ENCODE measurements at regions not wholly inside any gene's neighbourhood (a gene's known extent, or its start where the extent isn't known, plus 50 kb on each side); places are given as distances from the start of the nearest gene placed in this dataset.

DNA sequence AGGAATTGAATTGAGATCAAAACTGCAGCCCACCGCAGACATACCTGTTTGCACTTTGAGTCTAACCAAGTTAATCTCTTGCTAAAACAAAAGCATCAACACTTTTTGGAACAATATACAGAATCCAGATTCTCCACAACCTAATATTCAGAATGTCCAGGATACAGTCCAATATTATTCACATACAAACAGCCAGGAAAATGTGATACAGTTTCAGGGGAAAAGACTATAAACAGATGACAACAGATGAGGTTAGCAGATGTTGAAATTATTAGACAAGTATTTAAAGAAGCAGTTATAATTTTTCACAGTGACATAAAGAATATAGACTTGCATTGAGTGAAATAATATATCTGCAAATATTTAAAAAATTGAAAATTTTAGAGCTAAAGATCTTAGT lies 678.1 kb upstream of the CXADR start:
- Histone ChIP-seq H3F3A (replicated peaks; ENCODE audit: low read depth) (no peaks in the 10 kb centered on the region), H3K27ac (ENCODE audit: low read depth) (no peak overlapping the region), H4K20me1 (replicated peaks; ENCODE audit: insufficient read depth) (no peaks in the 10 kb centered on the region), H3K4me1 (ENCODE audit: insufficient read depth) (peaks cover 24% of the 10 kb centered on the region), H2AFZ (peak overlapping the region; percentile 9; the same call in 1 of the 2 replicates), H3K9me2 (ENCODE audit: insufficient read depth) (no peaks in the 10 kb centered on the region), H3K27me3 (ENCODE audit: insufficient read depth) (no peaks in the 10 kb centered on the region), H3K4me3 (no peak overlapping the region), H3K36me3 (ENCODE audit: insufficient read depth) (no peaks in the 10 kb centered on the region), H3K79me2 (replicated peaks; ENCODE audit: insufficient read depth) (no peaks in the 10 kb centered on the region), H3K4me2 (no peak overlapping the region)
- H3K4me1 Mint-ChIP-seq = peaks cover 37% of the 10 kb centered on the region
- no peak overlapping the region for H3K27ac Mint-ChIP-seq
- no peak for DNase-seq (ENCODE audit: low spot score)
- ATAC-seq = no peak
- TF ChIP-seq POLR2AphosphoS5 (IDR thresholded peaks at IDR 0.05; ENCODE audit: low read depth) = no peak
- no peak for TF ChIP-seq JUNB (IDR thresholded peaks at IDR 0.05; ENCODE audit: unreplicated experiment)
- no peak for TF ChIP-seq CREB1 (CRISPR knock-in tag; IDR thresholded peaks at IDR 0.05; ENCODE audit: low read depth)
- TF ChIP-seq NANOG (IDR thresholded peaks at IDR 0.05; ENCODE audit: borderline replicate concordance) = no peak
- TF ChIP-seq ZNF114 (CRISPR knock-in tag; IDR thresholded peaks at IDR 0.05) = no peak
- no peak for TF ChIP-seq EZH2phosphoT487 (IDR thresholded peaks at IDR 0.05; ENCODE audit: unreplicated experiment)
- H3K27me3 Mint-ChIP-seq (ENCODE audit: insufficient read depth, low read depth, poor library complexity) = peaks cover 1% of the 10 kb centered on the region
- H3K9me3 Mint-ChIP-seq = no peaks in the 10 kb centered on the region
- H3K4me3 Mint-ChIP-seq = no peak overlapping the region
- no peaks in the 10 kb centered on the region for H3K36me3 Mint-ChIP-seq (ENCODE audit: low read depth)

DNA sequence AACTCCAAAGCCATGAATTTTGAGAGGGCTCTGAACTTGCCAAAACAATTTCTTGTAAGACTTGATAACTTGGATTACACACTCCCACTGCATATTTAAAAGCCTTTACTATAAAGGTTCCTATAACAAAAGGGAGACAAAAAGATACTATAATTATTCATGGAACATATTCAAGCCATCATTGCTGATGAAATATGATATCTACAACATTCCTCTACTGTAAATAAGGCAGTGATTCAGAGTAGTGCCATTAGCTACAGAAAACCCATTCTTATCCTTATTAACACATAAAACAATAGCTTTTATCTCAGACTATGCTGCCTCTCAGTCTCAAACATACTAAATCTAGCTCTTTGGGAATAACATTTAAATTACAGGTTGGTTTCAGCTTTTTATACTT lies 675.5 kb upstream of the CXADR start:
- no peaks in the 10 kb centered on the region for H3K9me2 ChIP-seq (ENCODE audit: insufficient read depth)
- peaks cover 1% of the 10 kb centered on the region for H3K27me3 Mint-ChIP-seq (ENCODE audit: insufficient read depth, low read depth, poor library complexity)
- H3K27ac ChIP-seq (ENCODE audit: low read depth) = no peak overlapping the region
- H3K9me3 Mint-ChIP-seq = no peaks in the 10 kb centered on the region
- TF ChIP-seq, protein P1, sequence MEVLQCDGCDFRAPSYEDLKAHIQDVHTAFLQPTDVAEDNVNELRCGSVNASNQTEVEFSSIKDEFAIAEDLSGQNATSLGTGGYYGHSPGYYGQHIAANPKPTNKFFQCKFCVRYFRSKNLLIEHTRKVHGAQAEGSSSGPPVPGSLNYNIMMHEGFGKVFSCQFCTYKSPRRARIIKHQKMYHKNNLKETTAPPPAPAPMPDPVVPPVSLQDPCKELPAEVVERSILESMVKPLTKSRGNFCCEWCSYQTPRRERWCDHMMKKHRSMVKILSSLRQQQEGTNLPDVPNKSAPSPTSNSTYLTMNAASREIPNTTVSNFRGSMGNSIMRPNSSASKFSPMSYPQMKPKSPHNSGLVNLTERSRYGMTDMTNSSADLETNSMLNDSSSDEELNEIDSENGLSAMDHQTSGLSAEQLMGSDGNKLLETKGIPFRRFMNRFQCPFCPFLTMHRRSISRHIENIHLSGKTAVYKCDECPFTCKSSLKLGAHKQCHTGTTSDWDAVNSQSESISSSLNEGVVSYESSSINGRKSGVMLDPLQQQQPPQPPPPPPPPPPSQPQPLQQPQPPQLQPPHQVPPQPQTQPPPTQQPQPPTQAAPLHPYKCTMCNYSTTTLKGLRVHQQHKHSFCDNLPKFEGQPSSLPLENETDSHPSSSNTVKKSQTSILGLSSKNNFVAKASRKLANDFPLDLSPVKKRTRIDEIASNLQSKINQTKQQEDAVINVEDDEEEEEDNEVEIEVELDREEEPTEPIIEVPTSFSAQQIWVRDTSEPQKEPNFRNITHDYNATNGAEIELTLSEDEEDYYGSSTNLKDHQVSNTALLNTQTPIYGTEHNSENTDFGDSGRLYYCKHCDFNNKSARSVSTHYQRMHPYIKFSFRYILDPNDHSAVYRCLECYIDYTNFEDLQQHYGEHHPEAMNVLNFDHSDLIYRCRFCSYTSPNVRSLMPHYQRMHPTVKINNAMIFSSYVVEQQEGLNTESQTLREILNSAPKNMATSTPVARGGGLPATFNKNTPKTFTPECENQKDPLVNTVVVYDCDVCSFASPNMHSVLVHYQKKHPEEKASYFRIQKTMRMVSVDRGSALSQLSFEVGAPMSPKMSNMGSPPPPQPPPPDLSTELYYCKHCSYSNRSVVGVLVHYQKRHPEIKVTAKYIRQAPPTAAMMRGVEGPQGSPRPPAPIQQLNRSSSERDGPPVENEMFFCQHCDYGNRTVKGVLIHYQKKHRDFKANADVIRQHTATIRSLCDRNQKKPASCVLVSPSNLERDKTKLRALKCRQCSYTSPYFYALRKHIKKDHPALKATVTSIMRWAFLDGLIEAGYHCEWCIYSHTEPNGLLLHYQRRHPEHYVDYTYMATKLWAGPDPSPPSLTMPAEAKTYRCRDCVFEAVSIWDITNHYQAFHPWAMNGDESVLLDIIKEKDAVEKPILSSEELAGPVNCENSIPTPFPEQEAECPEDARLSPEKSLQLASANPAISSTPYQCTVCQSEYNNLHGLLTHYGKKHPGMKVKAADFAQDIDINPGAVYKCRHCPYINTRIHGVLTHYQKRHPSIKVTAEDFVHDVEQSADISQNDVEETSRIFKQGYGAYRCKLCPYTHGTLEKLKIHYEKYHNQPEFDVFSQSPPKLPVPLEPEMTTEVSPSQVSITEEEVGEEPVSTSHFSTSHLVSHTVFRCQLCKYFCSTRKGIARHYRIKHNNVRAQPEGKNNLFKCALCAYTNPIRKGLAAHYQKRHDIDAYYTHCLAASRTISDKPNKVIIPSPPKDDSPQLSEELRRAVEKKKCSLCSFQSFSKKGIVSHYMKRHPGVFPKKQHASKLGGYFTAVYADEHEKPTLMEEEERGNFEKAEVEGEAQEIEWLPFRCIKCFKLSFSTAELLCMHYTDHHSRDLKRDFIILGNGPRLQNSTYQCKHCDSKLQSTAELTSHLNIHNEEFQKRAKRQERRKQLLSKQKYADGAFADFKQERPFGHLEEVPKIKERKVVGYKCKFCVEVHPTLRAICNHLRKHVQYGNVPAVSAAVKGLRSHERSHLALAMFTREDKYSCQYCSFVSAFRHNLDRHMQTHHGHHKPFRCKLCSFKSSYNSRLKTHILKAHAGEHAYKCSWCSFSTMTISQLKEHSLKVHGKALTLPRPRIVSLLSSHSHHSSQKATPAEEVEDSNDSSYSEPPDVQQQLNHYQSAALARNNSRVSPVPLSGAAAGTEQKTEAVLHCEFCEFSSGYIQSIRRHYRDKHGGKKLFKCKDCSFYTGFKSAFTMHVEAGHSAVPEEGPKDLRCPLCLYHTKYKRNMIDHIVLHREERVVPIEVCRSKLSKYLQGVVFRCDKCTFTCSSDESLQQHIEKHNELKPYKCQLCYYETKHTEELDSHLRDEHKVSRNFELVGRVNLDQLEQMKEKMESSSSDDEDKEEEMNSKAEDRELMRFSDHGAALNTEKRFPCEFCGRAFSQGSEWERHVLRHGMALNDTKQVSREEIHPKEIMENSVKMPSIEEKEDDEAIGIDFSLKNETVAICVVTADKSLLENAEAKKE (CRISPR knock-in tag; IDR thresholded peaks at IDR 0.05) = no peak
- no peak for TF ChIP-seq ZNF331 (CRISPR knock-in tag; IDR thresholded peaks at IDR 0.05; ENCODE audit: low read depth)
- no peak for TF ChIP-seq EZH2 (IDR thresholded peaks at IDR 0.05; ENCODE audit: low read depth, unreplicated experiment)
- TF ChIP-seq ZNF114 (CRISPR knock-in tag; IDR thresholded peaks at IDR 0.05) = no peak
- TF ChIP-seq, protein P2, sequence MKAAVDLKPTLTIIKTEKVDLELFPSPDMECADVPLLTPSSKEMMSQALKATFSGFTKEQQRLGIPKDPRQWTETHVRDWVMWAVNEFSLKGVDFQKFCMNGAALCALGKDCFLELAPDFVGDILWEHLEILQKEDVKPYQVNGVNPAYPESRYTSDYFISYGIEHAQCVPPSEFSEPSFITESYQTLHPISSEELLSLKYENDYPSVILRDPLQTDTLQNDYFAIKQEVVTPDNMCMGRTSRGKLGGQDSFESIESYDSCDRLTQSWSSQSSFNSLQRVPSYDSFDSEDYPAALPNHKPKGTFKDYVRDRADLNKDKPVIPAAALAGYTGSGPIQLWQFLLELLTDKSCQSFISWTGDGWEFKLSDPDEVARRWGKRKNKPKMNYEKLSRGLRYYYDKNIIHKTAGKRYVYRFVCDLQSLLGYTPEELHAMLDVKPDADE (IDR thresholded peaks at IDR 0.05) = no peak
- TF ChIP-seq NANOG (IDR thresholded peaks at IDR 0.05; ENCODE audit: borderline replicate concordance) = no peak
- TF ChIP-seq EZH2phosphoT487 (IDR thresholded peaks at IDR 0.05; ENCODE audit: unreplicated experiment) = no peak
- TF ChIP-seq, protein P3, sequence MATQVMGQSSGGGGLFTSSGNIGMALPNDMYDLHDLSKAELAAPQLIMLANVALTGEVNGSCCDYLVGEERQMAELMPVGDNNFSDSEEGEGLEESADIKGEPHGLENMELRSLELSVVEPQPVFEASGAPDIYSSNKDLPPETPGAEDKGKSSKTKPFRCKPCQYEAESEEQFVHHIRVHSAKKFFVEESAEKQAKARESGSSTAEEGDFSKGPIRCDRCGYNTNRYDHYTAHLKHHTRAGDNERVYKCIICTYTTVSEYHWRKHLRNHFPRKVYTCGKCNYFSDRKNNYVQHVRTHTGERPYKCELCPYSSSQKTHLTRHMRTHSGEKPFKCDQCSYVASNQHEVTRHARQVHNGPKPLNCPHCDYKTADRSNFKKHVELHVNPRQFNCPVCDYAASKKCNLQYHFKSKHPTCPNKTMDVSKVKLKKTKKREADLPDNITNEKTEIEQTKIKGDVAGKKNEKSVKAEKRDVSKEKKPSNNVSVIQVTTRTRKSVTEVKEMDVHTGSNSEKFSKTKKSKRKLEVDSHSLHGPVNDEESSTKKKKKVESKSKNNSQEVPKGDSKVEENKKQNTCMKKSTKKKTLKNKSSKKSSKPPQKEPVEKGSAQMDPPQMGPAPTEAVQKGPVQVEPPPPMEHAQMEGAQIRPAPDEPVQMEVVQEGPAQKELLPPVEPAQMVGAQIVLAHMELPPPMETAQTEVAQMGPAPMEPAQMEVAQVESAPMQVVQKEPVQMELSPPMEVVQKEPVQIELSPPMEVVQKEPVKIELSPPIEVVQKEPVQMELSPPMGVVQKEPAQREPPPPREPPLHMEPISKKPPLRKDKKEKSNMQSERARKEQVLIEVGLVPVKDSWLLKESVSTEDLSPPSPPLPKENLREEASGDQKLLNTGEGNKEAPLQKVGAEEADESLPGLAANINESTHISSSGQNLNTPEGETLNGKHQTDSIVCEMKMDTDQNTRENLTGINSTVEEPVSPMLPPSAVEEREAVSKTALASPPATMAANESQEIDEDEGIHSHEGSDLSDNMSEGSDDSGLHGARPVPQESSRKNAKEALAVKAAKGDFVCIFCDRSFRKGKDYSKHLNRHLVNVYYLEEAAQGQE (IDR thresholded peaks at IDR 0.05; ENCODE audit: unreplicated experiment) = no peak
- no peak for TF ChIP-seq POLR2AphosphoS5 (IDR thresholded peaks at IDR 0.05; ENCODE audit: low read depth)
- no peak for TF ChIP-seq JUNB (IDR thresholded peaks at IDR 0.05; ENCODE audit: unreplicated experiment)
- no peak for TF ChIP-seq STAT1 (IDR thresholded peaks at IDR 0.05; ENCODE audit: unreplicated experiment)
- no peaks in the 10 kb centered on the region for H3K27me3 ChIP-seq (ENCODE audit: insufficient read depth)
- H3K4me3 Mint-ChIP-seq = no peak overlapping the region
- no peak for ATAC-seq
- no peaks in the 10 kb centered on the region for H3K79me2 ChIP-seq (replicated peaks; ENCODE audit: insufficient read depth)
- H3K27ac Mint-ChIP-seq = 0 out of 2 replicates have a peak overlapping the region, but pooled peaks have one; percentile 31
- no peaks in the 10 kb centered on the region for H4K20me1 ChIP-seq (replicated peaks; ENCODE audit: insufficient read depth)
- no peak overlapping the region for H3K4me2 ChIP-seq
- H3K4me3 ChIP-seq = no peak overlapping the region
- no peaks in the 10 kb centered on the region for H3F3A ChIP-seq (replicated peaks; ENCODE audit: low read depth)
- no peak overlapping the region for H2AFZ ChIP-seq
- H3K36me3 Mint-ChIP-seq (ENCODE audit: low read depth) = no peaks in the 10 kb centered on the region
- H3K36me3 ChIP-seq (ENCODE audit: insufficient read depth) = no peaks in the 10 kb centered on the region
- DNase-seq (ENCODE audit: low spot score) = no peak
- peaks cover 15% of the 10 kb centered on the region; the same call in 2 of the 3 replicates for H3K4me1 Mint-ChIP-seq
- H3K4me1 ChIP-seq (ENCODE audit: insufficient read depth) = peaks cover 7% of the 10 kb centered on the region; the same call in 1 of the 2 replicates

Data from GM23338 (cell line).